ENCODE measurements at regions not wholly inside any gene's neighbourhood (a gene's known extent, or its start where the extent isn't known, plus 50 kb on each side); places are given as distances from the start of the nearest gene placed in this dataset.

- ATAC-seq (no peak), FAIRE-seq (no peak), DNase-seq (ENCODE audit: low spot score) (no peak)
- intact Hi-C loops (cut with micrococcal nuclease; ENCODE audit: unreplicated experiment) (no loop called here), in situ Hi-C loops (cut with HindIII; ENCODE audit: extremely low pct_ligation_motif_present, low pct_unique_long_range_greater_than_20kb) (no loop called here)
- no TSS peak for BruUV-seq (replicated peaks)
- Histone ChIP-seq H3K27me3 (ENCODE audit: control insufficient read depth in 1 of 2, insufficient read depth in 2 of 2, low read length in 2 of 2) (no peaks in the 10 kb centered on the region), H3K4me1 (ENCODE audit: insufficient read depth, low read length) (peaks cover 30% of the 10 kb centered on the region), H3K27ac (ENCODE audit: extremely low read length, insufficient read depth, low read length) (no peak overlapping the region), H3K36me3 (replicated peaks in 1 of 2; ENCODE audit: control insufficient read depth in 1 of 2, insufficient read depth in 2 of 2, low read length in 2 of 2) (no peaks in the 10 kb centered on the region), H2AFZ (ENCODE audit: low read length) (no peak overlapping the region), H3K9ac (ENCODE audit: insufficient read depth, low read depth, low read length) (no peak overlapping the region), H4K20me1 (ENCODE audit: insufficient read depth, low read length) (no peaks in the 10 kb centered on the region), H3K79me2 (ENCODE audit: insufficient read depth, low read length) (no peaks in the 10 kb centered on the region), H3K4me3 (replicated peaks in 1 of 3; ENCODE audit: insufficient read depth in 1 of 3, low read depth in 2 of 3, low read length in 3 of 3) (no peak overlapping the region), H3K4me2 (ENCODE audit: low read depth, low read length) (no peak overlapping the region), H3K9me3 (ENCODE audit: low read length) (no peaks in the 10 kb centered on the region)
- TF ChIP-seq ZKSCAN1 (IDR thresholded peaks at IDR 0.05; ENCODE audit: low read length) (no peak), ZNF780A (CRISPR knock-in tag; IDR thresholded peaks at IDR 0.05) (no peak), ISL2 (CRISPR knock-in tag; IDR thresholded peaks at IDR 0.05) (no peak), TFDP1 (CRISPR knock-in tag; IDR thresholded peaks at IDR 0.05; ENCODE audit: borderline replicate concordance) (no peak), ZBTB7B (CRISPR knock-in tag; IDR thresholded peaks at IDR 0.05) (no peak)
- ChIA-PET POLR2A (no interaction called here), CTCF (ENCODE audit: low intra/inter-chr PET ratio, low total read pairs) (no interaction called here)
- 66% methylated on average over 5 of the region's 5 CpGs for WGBS (ENCODE audit: low lambda C conversion rate)
Measured at GRCh38 chr2:65530547-65531320, 98.3 kb upstream of the SPRED2 start.

- Histone ChIP-seq H3K36me3 (replicated peaks in 1 of 2; ENCODE audit: control insufficient read depth in 1 of 2, insufficient read depth in 2 of 2, low read length in 2 of 2) (no peaks in the 10 kb centered on the region), H3K4me1 (ENCODE audit: insufficient read depth, low read length) (peaks cover 33% of the 10 kb centered on the region), H4K20me1 (ENCODE audit: insufficient read depth, low read length) (no peaks in the 10 kb centered on the region), H3K4me2 (ENCODE audit: low read depth, low read length) (no peak overlapping the region), H2AFZ (ENCODE audit: low read length) (no peak overlapping the region), H3K27ac (ENCODE audit: extremely low read length, insufficient read depth, low read length) (no peak overlapping the region), H3K4me3 (replicated peaks in 1 of 3; ENCODE audit: insufficient read depth in 1 of 3, low read depth in 2 of 3, low read length in 3 of 3) (no peak overlapping the region), H3K27me3 (ENCODE audit: control insufficient read depth in 1 of 2, insufficient read depth in 2 of 2, low read length in 2 of 2) (no peaks in the 10 kb centered on the region), H3K9ac (ENCODE audit: insufficient read depth, low read depth, low read length) (no peak overlapping the region), H3K9me3 (ENCODE audit: low read length) (no peaks in the 10 kb centered on the region), H3K79me2 (ENCODE audit: insufficient read depth, low read length) (no peaks in the 10 kb centered on the region)
- TF ChIP-seq ZFP36 (IDR thresholded peaks at IDR 0.05; ENCODE audit: borderline replicate concordance, low read depth, low read length, partially characterized antibody): no peak
- ATAC-seq (no peak), DNase-seq (ENCODE audit: low spot score) (no peak), FAIRE-seq (no peak)
- WGBS (ENCODE audit: low lambda C conversion rate): 90% methylated on average over 5 of the region's 5 CpGs
- intact Hi-C loops (cut with micrococcal nuclease; ENCODE audit: unreplicated experiment) (no loop called here), in situ Hi-C loops (cut with HindIII; ENCODE audit: extremely low pct_ligation_motif_present, low pct_unique_long_range_greater_than_20kb) (no loop called here)
- ChIA-PET CTCF (ENCODE audit: low intra/inter-chr PET ratio, low total read pairs) (no interaction called here), POLR2A (no interaction called here)
- no TSS peak for BruUV-seq (replicated peaks)
Measured at GRCh38 chr2:65529419-65529818, 97.0 kb upstream of the SPRED2 start.
